Epithelial cell of esophagus (primary cell): ENCODE measurements at regions not wholly inside any gene's neighbourhood (a gene's known extent, or its start where the extent isn't known, plus 50 kb on each side); places are given as distances from the start of the nearest gene placed in this dataset.

Experiments used
- DNase-seq: peaks from one replicate; pipeline ENCODE4 v3.0.0; 2010; ENCODE audit warnings: low read depth
- H3K4me3 ChIP-seq: 2 replicates; pipeline ENCODE4 v1.5.1; 2011; ENCODE audit warnings: mild to moderate bottlenecking, low read length, control low read depth
- CTCF ChIP-seq: IDR thresholded peaks from 2 replicates; pipeline ENCODE4 v1.5.1; 2011; ENCODE audit warnings: low read depth, mild to moderate bottlenecking, low read length, control low read depth, inconsistent platforms; ENCODE audit not compliant: insufficient read depth; ENCODE audit errors: missing control alignments

- H3K4me3 ChIP-seq = no peak overlapping the region
- no peak for TF ChIP-seq CTCF
- DNase-seq = no peak
These were observed 348.3 kb upstream of the B3GAT1 start for GRCh38 chr11:134760299-134760698.

- DNase-seq = no peak
- H3K4me3 ChIP-seq = no peak overlapping the region
- no peak for TF ChIP-seq CTCF
These were observed 347.8 kb upstream of the B3GAT1 start for GRCh38 chr11:134759855-134760254.

- no peak for DNase-seq
- no peak for TF ChIP-seq CTCF
- H3K4me3 ChIP-seq = no peak overlapping the region
These were observed 347.2 kb upstream of the B3GAT1 start for GRCh38 chr11:134759274-134759673.

GRCh38 chr11:134758342-134758931 lies 346.4 kb upstream of the B3GAT1 start:
- no peak for DNase-seq
- TF ChIP-seq CTCF = no peak
- no peak overlapping the region for H3K4me3 ChIP-seq

GRCh38 chr11:134757633-134758032 lies 345.6 kb upstream of the B3GAT1 start:
- no peak for DNase-seq
- TF ChIP-seq CTCF = no peak
- H3K4me3 ChIP-seq = no peak overlapping the region

- no peak for DNase-seq
- H3K4me3 ChIP-seq = no peak overlapping the region
- TF ChIP-seq CTCF = no peak
These were observed 344.9 kb upstream of the B3GAT1 start for GRCh38 chr11:134756811-134757540.

- TF ChIP-seq CTCF = no peak
- no peak overlapping the region for H3K4me3 ChIP-seq
- no peak for DNase-seq
These were observed 343.5 kb upstream of the B3GAT1 start for GRCh38 chr11:134755535-134755934.
